HFFc6 (cell line): ENCODE measurements at regions not wholly inside any gene's neighbourhood (a gene's known extent, or its start where the extent isn't known, plus 50 kb on each side); places are given as distances from the start of the nearest gene placed in this dataset.

Experiments used
- DNase-seq: peaks from one replicate; pipeline ENCODE4 v3.0.0-alpha.2; 2018
- H3K27ac Mint-ChIP-seq: 2 replicates; pipeline ENCODE4 v1.8.0; 2020; ENCODE audit warnings: mild to moderate bottlenecking, mixed read lengths
- H3K27me3 Mint-ChIP-seq: 2 replicates; pipeline ENCODE4 v1.8.0; 2021; ENCODE audit warnings: mild to moderate bottlenecking, moderate library complexity, mixed read lengths; ENCODE audit not compliant: insufficient read depth
- H3K36me3 Mint-ChIP-seq: 2 replicates; pipeline ENCODE4 v1.8.0; 2021; ENCODE audit warnings: low read depth, mixed read lengths
- H3K4me1 Mint-ChIP-seq: 2 replicates; pipeline ENCODE4 v1.8.0; 2020; ENCODE audit warnings: low read depth, mixed read lengths
- H3K4me3 Mint-ChIP-seq: 2 replicates; pipeline ENCODE4 v1.8.0; 2020; ENCODE audit warnings: mild to moderate bottlenecking, moderate library complexity, mixed read lengths
- H3K9me3 Mint-ChIP-seq: 2 replicates; pipeline ENCODE4 v1.8.0; 2020; ENCODE audit warnings: mild to moderate bottlenecking, mixed read lengths
- TF ChIP-seq, protein P1 (sequence below): fragments of 200-600 bp; sonication (generic); IDR thresholded peaks from 2 replicates; pipeline ENCODE4 v1.5.0; 2021; ENCODE audit warnings: antibody characterized with exemption, mild to moderate bottlenecking

DNA sequence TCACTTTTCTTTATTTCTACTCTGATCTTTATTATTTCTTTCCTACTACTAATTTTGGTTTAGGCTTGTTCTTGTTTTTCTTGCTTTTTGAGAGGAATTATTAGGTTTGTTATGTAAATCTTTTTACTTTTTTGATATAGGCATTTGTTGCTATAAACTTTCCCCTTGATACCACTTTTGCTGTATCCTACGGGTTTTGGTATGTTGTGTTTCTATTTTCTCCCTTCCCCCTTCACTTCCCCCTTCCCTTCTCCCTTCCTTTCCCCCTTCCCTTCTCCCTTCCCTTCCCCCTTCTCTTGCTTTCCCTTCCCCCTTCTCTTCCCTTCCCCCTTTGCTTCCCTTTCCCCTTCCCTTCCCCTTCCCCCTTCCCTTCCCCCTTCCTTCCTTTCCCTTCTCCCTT is 529.6 kb downstream of the RAB38 start:
- DNase-seq: no peak
- H3K27ac Mint-ChIP-seq: no peak overlapping the region
- H3K27me3 Mint-ChIP-seq: no peaks in the 10 kb centered on the region; the same call in 1 of the 2 replicates
- H3K36me3 Mint-ChIP-seq: no peaks in the 10 kb centered on the region
- TF ChIP-seq, protein P1, sequence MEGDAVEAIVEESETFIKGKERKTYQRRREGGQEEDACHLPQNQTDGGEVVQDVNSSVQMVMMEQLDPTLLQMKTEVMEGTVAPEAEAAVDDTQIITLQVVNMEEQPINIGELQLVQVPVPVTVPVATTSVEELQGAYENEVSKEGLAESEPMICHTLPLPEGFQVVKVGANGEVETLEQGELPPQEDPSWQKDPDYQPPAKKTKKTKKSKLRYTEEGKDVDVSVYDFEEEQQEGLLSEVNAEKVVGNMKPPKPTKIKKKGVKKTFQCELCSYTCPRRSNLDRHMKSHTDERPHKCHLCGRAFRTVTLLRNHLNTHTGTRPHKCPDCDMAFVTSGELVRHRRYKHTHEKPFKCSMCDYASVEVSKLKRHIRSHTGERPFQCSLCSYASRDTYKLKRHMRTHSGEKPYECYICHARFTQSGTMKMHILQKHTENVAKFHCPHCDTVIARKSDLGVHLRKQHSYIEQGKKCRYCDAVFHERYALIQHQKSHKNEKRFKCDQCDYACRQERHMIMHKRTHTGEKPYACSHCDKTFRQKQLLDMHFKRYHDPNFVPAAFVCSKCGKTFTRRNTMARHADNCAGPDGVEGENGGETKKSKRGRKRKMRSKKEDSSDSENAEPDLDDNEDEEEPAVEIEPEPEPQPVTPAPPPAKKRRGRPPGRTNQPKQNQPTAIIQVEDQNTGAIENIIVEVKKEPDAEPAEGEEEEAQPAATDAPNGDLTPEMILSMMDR: no peak
- H3K4me1 Mint-ChIP-seq: no peaks in the 10 kb centered on the region
- H3K4me3 Mint-ChIP-seq: no peak overlapping the region
- H3K9me3 Mint-ChIP-seq: peaks cover 22% of the 10 kb centered on the region; the same call in 1 of the 2 replicates

DNA sequence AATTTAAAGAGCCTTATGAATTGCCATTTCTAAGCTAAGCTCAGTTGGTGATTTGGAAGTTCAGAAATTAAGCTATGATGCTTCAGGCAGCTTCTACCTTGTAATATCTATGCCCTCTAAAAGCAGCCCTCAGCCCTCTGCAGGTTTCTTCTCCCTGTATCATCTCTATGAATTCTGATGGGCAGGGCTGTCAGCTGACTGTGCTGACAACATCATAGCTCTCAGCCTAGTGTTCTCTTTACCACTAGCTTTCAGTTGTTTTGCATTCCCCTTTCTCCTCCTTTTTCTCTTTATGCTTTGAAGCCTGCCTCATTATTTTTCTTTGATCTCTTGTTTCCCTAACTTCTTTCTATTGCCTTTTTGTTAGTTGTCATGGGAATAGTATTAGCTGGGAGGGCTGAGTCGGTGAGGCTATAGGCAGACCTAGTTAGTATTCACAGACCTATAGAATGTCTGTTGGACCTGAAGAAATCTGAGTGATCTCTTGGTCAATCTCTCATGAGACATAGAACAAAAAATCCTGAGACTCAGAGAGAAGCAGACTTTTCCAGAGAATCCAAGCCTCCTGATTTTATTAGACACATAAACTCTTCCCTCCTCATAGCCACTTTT is 535.4 kb downstream of the RAB38 start:
- Mint-ChIP-seq H3K9me3 (peaks cover 4% of the 10 kb centered on the region; the same call in 1 of the 2 replicates), H3K36me3 (no peaks in the 10 kb centered on the region), H3K4me1 (no peaks in the 10 kb centered on the region), H3K4me3 (no peak overlapping the region), H3K27ac (no peak overlapping the region), H3K27me3 (peaks cover 2% of the 10 kb centered on the region; the same call in 1 of the 2 replicates)
- DNase-seq: no peak
- TF ChIP-seq, protein P1: no peak

DNA sequence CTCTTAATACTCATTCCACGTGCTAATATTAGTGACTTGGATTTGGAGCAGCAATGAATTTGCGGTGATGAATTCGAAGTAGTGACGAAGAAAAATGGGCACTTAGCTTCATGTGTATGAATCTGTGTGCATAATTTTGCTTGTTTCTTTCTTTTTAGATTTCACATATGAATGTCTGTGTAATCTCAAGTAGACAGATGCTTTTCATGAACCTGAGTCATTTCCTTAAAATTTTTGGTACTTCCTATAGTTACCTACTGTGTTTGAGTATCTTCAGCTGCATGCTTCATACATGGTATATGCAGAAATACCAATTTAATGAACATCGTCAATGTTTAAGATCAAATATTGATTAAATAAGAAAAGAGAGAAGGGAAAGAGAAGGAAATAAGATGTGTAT is 540.2 kb downstream of the RAB38 start:
- H3K27ac Mint-ChIP-seq: no peak overlapping the region
- H3K4me1 Mint-ChIP-seq: no peaks in the 10 kb centered on the region
- no peaks in the 10 kb centered on the region for H3K9me3 Mint-ChIP-seq
- H3K36me3 Mint-ChIP-seq: no peaks in the 10 kb centered on the region
- H3K27me3 Mint-ChIP-seq: peaks cover 2% of the 10 kb centered on the region; the same call in 1 of the 2 replicates
- TF ChIP-seq, protein P1: no peak
- no peak for DNase-seq
- no peak overlapping the region for H3K4me3 Mint-ChIP-seq

DNA sequence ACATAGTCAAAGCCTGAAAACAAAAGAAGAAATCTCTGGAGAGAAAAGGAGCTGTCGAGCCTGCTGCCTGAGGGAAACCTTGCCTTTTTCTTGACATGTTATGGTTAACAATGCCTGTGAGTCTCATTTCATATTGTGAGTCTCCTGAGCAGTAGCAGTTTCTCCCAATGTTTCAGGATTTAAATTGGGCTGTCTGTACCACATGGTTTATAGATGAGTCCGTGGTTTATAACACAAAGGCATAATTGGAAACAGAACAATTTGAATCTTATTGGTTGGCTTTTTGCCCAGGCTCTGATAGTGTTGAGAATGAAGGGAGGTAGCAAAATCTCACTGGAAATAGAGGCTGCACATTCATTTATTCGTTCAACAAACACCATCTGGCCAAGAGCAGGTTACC is 540.9 kb downstream of the RAB38 start:
- Mint-ChIP-seq H3K27ac (no peak overlapping the region), H3K27me3 (no peaks in the 10 kb centered on the region)
- TF ChIP-seq, protein P1: no peak

DNA sequence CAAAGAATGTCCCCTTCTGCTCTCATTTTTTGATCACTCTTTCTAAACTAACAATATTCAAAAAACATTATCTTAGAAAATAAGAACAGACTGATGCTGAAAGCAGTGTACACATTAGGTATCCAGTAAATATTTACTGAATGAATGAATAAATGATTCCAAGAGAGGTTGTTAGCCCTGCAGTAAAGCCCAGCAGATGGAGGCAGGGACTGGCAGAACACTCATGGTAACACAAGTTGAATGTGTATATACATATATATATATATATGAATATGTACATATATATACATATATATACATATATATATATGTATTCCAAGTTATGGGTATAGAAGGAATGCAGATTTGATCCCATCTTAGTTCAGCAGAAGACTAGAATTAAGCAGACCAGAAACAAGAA is 546.3 kb downstream of the RAB38 start:
- H3K9me3 Mint-ChIP-seq: peaks cover 6% of the 10 kb centered on the region; the same call in 1 of the 2 replicates
- TF ChIP-seq, protein P1: no peak
- H3K27ac Mint-ChIP-seq: no peak overlapping the region
- H3K4me3 Mint-ChIP-seq: no peak overlapping the region
- H3K4me1 Mint-ChIP-seq: no peaks in the 10 kb centered on the region
- H3K36me3 Mint-ChIP-seq: no peaks in the 10 kb centered on the region
- H3K27me3 Mint-ChIP-seq: no peaks in the 10 kb centered on the region; the same call in 1 of the 2 replicates
- DNase-seq: no peak

More for the DNA sequence above, 540.9 kb downstream of the RAB38 start:
- H3K4me1 Mint-ChIP-seq: no peaks in the 10 kb centered on the region
- 0 out of 2 replicates have a peak, but pooled peaks cover 4% of the 10 kb centered on the region for H3K9me3 Mint-ChIP-seq
- no peak overlapping the region for H3K4me3 Mint-ChIP-seq
- no peaks in the 10 kb centered on the region for H3K36me3 Mint-ChIP-seq
- DNase-seq: no peak
